ENCODE measurements at regions not wholly inside any gene's neighbourhood (a gene's known extent, or its start where the extent isn't known, plus 50 kb on each side); places are given as distances from the start of the nearest gene placed in this dataset.

DNA sequence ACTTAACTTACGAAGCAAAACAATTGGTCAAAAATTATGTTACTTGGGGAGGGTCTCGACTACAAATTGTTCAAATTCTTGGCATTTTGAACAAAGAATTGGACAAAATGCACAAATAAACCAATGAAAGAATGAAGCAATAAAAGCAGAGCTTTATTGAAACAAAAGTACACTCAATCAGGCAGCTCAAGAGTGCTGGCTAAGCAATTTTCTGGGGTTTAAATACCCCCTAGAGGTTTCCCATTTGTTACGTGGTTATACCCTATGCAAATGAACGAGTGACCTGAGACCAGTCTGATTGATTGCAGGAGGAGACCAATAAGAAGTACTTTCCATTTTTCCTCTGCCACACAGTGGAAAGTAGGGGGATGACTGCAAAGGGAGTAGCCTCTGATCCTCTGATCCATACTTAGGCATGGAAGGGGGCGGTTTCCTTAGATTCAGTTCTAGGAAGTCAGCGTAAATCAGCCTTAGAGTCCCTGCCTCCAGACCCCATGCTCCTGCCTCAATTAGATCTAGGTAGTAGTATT, 228.6 kb downstream of the EFNB2 start:
- Histone ChIP-seq H3K4me3 (ENCODE audit: low read length in 2 of 2) (no peak overlapping the region), H3K23ac (ENCODE audit: low read depth, low read length, poor library complexity) (no peak overlapping the region), H4K91ac (ENCODE audit: low read depth, low read length, poor library complexity) (no peak overlapping the region), H2AFZ (ENCODE audit: low read length) (no peak overlapping the region), H3K9ac (ENCODE audit: low read depth, low read length, poor library complexity) (no peak overlapping the region), H2AK5ac (ENCODE audit: low read depth, low read length) (no peak overlapping the region), H3K4me1 (ENCODE audit: control insufficient read depth in 2 of 2, insufficient read depth in 1 of 2, low read depth in 1 of 2, low read length in 2 of 2) (no peaks in the 10 kb centered on the region), H3K27ac (replicated peaks; ENCODE audit: low read length) (no peak overlapping the region), H3K79me1 (ENCODE audit: low read depth, low read length) (no peaks in the 10 kb centered on the region), H2BK120ac (ENCODE audit: low read depth, low read length) (no peak overlapping the region), H4K8ac (ENCODE audit: low read depth, low read length) (no peak overlapping the region), H2BK12ac (ENCODE audit: low read length) (no peak overlapping the region), H3K27me3 (ENCODE audit: control insufficient read depth in 3 of 3, insufficient read depth in 3 of 3, low read depth in 1 of 3, low read length in 3 of 3) (no peaks in the 10 kb centered on the region), H2BK5ac (ENCODE audit: low read length) (no peak overlapping the region), H3K9me3 (replicated peaks in 1 of 2; ENCODE audit: control insufficient read depth in 2 of 2, insufficient read depth in 1 of 2, low read depth in 1 of 2, low read length in 2 of 2) (peaks cover 3 to 20% of the 10 kb centered on the region in 2 donors), H3K18ac (ENCODE audit: low read length) (no peak overlapping the region), H3K4ac (ENCODE audit: low read length) (no peak overlapping the region), H3K4me2 (ENCODE audit: insufficient read depth, low read length, poor library complexity, severe bottlenecking) (no peak overlapping the region), H3K36me3 (replicated peaks in 1 of 2; ENCODE audit: control insufficient read depth in 2 of 2, insufficient read depth in 2 of 2, low read length in 2 of 2) (no peaks in the 10 kb centered on the region), H2BK15ac (ENCODE audit: low read length) (no peak overlapping the region), H3K14ac (ENCODE audit: low read length) (no peak overlapping the region)
- WGBS, 2 donors (ENCODE audit: extremely low coverage in 2 of 2, insufficient read length in 2 of 2, insufficient replicate concordance in 1 of 2) = no CpG with 5 or more reads among the region's 6 CpGs
- no peak for DNase-seq (ENCODE audit: low spot score)

DNA sequence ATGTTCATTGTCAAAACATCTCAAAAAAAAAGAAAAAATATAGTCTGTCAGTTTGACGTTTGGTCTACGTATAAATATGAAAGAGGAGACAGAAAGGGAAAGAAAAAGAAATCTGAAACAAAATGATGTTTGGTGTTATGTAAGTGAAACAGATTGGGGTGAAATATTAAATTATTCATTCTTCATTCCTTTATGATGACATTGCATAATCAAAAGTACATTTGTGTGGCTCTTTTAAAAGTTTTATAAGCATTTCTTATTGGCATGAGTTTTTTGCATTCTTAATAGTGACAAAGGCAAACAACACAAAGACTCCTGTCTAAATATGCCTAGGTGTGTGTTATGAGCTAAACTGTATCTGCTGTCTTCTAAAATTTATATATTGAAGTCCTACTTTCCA, 232.6 kb downstream of the EFNB2 start:
- no peak overlapping the region for H2BK120ac ChIP-seq (ENCODE audit: low read depth, low read length)
- no peak overlapping the region for H2BK5ac ChIP-seq (ENCODE audit: low read length)
- DNase-seq (ENCODE audit: low spot score) = no peak
- H3K79me1 ChIP-seq (ENCODE audit: low read depth, low read length) = no peaks in the 10 kb centered on the region
- H3K23ac ChIP-seq (ENCODE audit: low read depth, low read length, poor library complexity) = no peak overlapping the region
- H3K4me1 ChIP-seq (ENCODE audit: control insufficient read depth in 2 of 2, insufficient read depth in 1 of 2, low read depth in 1 of 2, low read length in 2 of 2) = no peaks in the 10 kb centered on the region
- no peak overlapping the region for H3K27ac ChIP-seq (replicated peaks; ENCODE audit: low read length)
- no peaks in the 10 kb centered on the region for H3K27me3 ChIP-seq (ENCODE audit: control insufficient read depth in 3 of 3, insufficient read depth in 3 of 3, low read depth in 1 of 3, low read length in 3 of 3)
- no peak overlapping the region for H3K4ac ChIP-seq (ENCODE audit: low read length)
- H4K91ac ChIP-seq (ENCODE audit: low read depth, low read length, poor library complexity) = no peak overlapping the region
- no peak overlapping the region for H3K14ac ChIP-seq (ENCODE audit: low read length)
- H3K9me3 ChIP-seq (replicated peaks in 1 of 2; ENCODE audit: control insufficient read depth in 2 of 2, insufficient read depth in 1 of 2, low read depth in 1 of 2, low read length in 2 of 2) = peaks cover 3 to 25% of the 10 kb centered on the region in 2 donors
- H2BK15ac ChIP-seq (ENCODE audit: low read length) = no peak overlapping the region
- H2AK5ac ChIP-seq (ENCODE audit: low read depth, low read length) = no peak overlapping the region
- no peak overlapping the region for H2AFZ ChIP-seq (ENCODE audit: low read length)
- no peaks in the 10 kb centered on the region for H3K36me3 ChIP-seq (replicated peaks in 1 of 2; ENCODE audit: control insufficient read depth in 2 of 2, insufficient read depth in 2 of 2, low read length in 2 of 2)
- no CpG with 5 or more reads among the region's 2 CpGs for WGBS, 2 donors (ENCODE audit: extremely low coverage in 2 of 2, insufficient read length in 2 of 2, insufficient replicate concordance in 1 of 2)
- no peak overlapping the region for H4K8ac ChIP-seq (ENCODE audit: low read depth, low read length)
- no peak overlapping the region for H3K4me2 ChIP-seq (ENCODE audit: insufficient read depth, low read length, poor library complexity, severe bottlenecking)
- H3K4me3 ChIP-seq (ENCODE audit: low read length in 2 of 2) = no peak overlapping the region
- H3K9ac ChIP-seq (ENCODE audit: low read depth, low read length, poor library complexity) = no peak overlapping the region
- H2BK12ac ChIP-seq (ENCODE audit: low read length) = no peak overlapping the region
- no peak overlapping the region for H3K18ac ChIP-seq (ENCODE audit: low read length)

DNA sequence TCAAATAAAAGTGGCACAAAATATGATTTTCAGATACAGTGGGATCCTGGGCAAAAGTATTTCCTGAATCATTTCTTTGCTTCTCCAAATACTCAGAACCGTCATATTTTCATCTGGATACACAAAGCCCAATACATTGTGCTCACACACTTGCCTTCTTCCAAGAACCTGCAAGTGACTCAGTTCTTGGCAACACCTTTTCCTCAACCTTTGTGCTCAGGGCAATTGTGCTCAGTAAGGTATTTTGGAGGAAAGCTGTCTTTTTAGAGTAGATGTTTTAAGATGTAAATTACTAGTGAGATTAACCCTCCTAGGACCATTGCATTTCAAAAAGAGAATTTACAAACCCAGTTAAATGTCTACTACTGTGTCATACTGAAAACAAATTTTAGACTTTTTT, 233.5 kb downstream of the EFNB2 start:
- H2BK15ac ChIP-seq (ENCODE audit: low read length) = no peak overlapping the region
- H3K79me1 ChIP-seq (ENCODE audit: low read depth, low read length) = no peaks in the 10 kb centered on the region
- H2BK5ac ChIP-seq (ENCODE audit: low read length) = no peak overlapping the region
- peaks cover 6 to 25% of the 10 kb centered on the region in 2 donors for H3K9me3 ChIP-seq (replicated peaks in 1 of 2; ENCODE audit: control insufficient read depth in 2 of 2, insufficient read depth in 1 of 2, low read depth in 1 of 2, low read length in 2 of 2)
- no peak overlapping the region for H3K14ac ChIP-seq (ENCODE audit: low read length)
- H3K9ac ChIP-seq (ENCODE audit: low read depth, low read length, poor library complexity) = no peak overlapping the region
- no peaks in the 10 kb centered on the region for H3K4me1 ChIP-seq (ENCODE audit: control insufficient read depth in 2 of 2, insufficient read depth in 1 of 2, low read depth in 1 of 2, low read length in 2 of 2)
- no peak overlapping the region for H3K4me3 ChIP-seq (ENCODE audit: low read length in 2 of 2)
- no peak overlapping the region for H3K4me2 ChIP-seq (ENCODE audit: insufficient read depth, low read length, poor library complexity, severe bottlenecking)
- no peak for DNase-seq (ENCODE audit: low spot score)
- H4K8ac ChIP-seq (ENCODE audit: low read depth, low read length) = no peak overlapping the region
- no peak overlapping the region for H3K27ac ChIP-seq (replicated peaks; ENCODE audit: low read length)
- H3K27me3 ChIP-seq (ENCODE audit: control insufficient read depth in 3 of 3, insufficient read depth in 3 of 3, low read depth in 1 of 3, low read length in 3 of 3) = no peaks in the 10 kb centered on the region
- no peak overlapping the region for H2AK5ac ChIP-seq (ENCODE audit: low read depth, low read length)
- no peak overlapping the region for H2BK120ac ChIP-seq (ENCODE audit: low read depth, low read length)
- no peak overlapping the region for H2BK12ac ChIP-seq (ENCODE audit: low read length)
- no peak overlapping the region for H4K91ac ChIP-seq (ENCODE audit: low read depth, low read length, poor library complexity)
- H3K23ac ChIP-seq (ENCODE audit: low read depth, low read length, poor library complexity) = no peak overlapping the region
- H3K36me3 ChIP-seq (replicated peaks in 1 of 2; ENCODE audit: control insufficient read depth in 2 of 2, insufficient read depth in 2 of 2, low read length in 2 of 2) = no peaks in the 10 kb centered on the region
- no CpG with 5 or more reads among the region's 1 CpG for WGBS, 2 donors (ENCODE audit: extremely low coverage in 2 of 2, insufficient read length in 2 of 2, insufficient replicate concordance in 1 of 2)
- no peak overlapping the region for H3K4ac ChIP-seq (ENCODE audit: low read length)
- no peak overlapping the region for H2AFZ ChIP-seq (ENCODE audit: low read length)
- no peak overlapping the region for H3K18ac ChIP-seq (ENCODE audit: low read length)

DNA sequence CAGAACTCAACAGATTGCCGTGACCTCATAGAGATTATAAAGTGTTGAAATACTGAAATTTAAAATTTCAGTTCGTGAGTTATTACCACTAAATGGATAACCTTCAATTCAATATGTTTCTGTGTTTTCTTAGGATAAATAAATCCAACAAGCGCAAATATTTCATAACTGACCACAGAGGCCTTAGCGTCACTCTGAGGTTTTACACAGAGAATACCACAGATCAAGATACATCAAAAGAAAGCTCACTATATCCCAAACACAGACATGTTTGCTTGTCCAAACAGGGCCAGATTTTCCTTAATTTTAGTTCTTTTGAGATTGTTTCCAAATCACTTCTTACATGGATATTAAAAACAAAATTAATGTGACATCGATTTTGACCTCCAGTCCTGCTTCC, 235.8 kb downstream of the EFNB2 start:
- no CpG with 5 or more reads among the region's 5 CpGs for WGBS, 2 donors (ENCODE audit: extremely low coverage in 2 of 2, insufficient read length in 2 of 2, insufficient replicate concordance in 1 of 2)
- no peak overlapping the region for H4K8ac ChIP-seq (ENCODE audit: low read depth, low read length)
- no peaks in the 10 kb centered on the region for H3K4me1 ChIP-seq (ENCODE audit: control insufficient read depth in 2 of 2, insufficient read depth in 1 of 2, low read depth in 1 of 2, low read length in 2 of 2)
- H3K18ac ChIP-seq (ENCODE audit: low read length) = no peak overlapping the region
- no peak overlapping the region for H3K14ac ChIP-seq (ENCODE audit: low read length)
- no peak overlapping the region for H2AK5ac ChIP-seq (ENCODE audit: low read depth, low read length)
- no peak overlapping the region for H2BK5ac ChIP-seq (ENCODE audit: low read length)
- no peak overlapping the region for H3K4ac ChIP-seq (ENCODE audit: low read length)
- no peak overlapping the region for H4K91ac ChIP-seq (ENCODE audit: low read depth, low read length, poor library complexity)
- no peak overlapping the region for H3K9ac ChIP-seq (ENCODE audit: low read depth, low read length, poor library complexity)
- no peak overlapping the region for H2BK15ac ChIP-seq (ENCODE audit: low read length)
- no peak overlapping the region for H3K4me2 ChIP-seq (ENCODE audit: insufficient read depth, low read length, poor library complexity, severe bottlenecking)
- H3K9me3 ChIP-seq (replicated peaks in 1 of 2; ENCODE audit: control insufficient read depth in 2 of 2, insufficient read depth in 1 of 2, low read depth in 1 of 2, low read length in 2 of 2) = peaks cover 6 to 22% of the 10 kb centered on the region in 2 donors
- no peak overlapping the region for H3K4me3 ChIP-seq (ENCODE audit: low read length in 2 of 2)
- H2BK120ac ChIP-seq (ENCODE audit: low read depth, low read length) = no peak overlapping the region
- no peak overlapping the region for H3K27ac ChIP-seq (replicated peaks; ENCODE audit: low read length)
- H3K23ac ChIP-seq (ENCODE audit: low read depth, low read length, poor library complexity) = no peak overlapping the region
- H3K36me3 ChIP-seq (replicated peaks in 1 of 2; ENCODE audit: control insufficient read depth in 2 of 2, insufficient read depth in 2 of 2, low read length in 2 of 2) = no peaks in the 10 kb centered on the region
- H2AFZ ChIP-seq (ENCODE audit: low read length) = no peak overlapping the region
- H2BK12ac ChIP-seq (ENCODE audit: low read length) = no peak overlapping the region
- DNase-seq (ENCODE audit: low spot score) = no peak
- no peaks in the 10 kb centered on the region for H3K27me3 ChIP-seq (ENCODE audit: control insufficient read depth in 3 of 3, insufficient read depth in 3 of 3, low read depth in 1 of 3, low read length in 3 of 3)
- H3K79me1 ChIP-seq (ENCODE audit: low read depth, low read length) = no peaks in the 10 kb centered on the region

Data from neuronal stem cell (in vitro differentiated cells).